ENCODE measurements at regions not wholly inside any gene's neighbourhood (a gene's known extent, or its start where the extent isn't known, plus 50 kb on each side); places are given as distances from the start of the nearest gene placed in this dataset.
A peak's percentile ranks its signal among the peaks of the same experiment; 100 is the strongest.

- DNase-seq (peak in 1 of 5 donors; percentile 4), ATAC-seq (no peak)
- WGBS, 4 donors: 59 to 72% (median 64%) methylated on average over 8 of the region's 8 CpGs
- Histone ChIP-seq H3K9me3 (no peaks in the 10 kb centered on the region), H3K27me3 (peaks cover 0 to 34% (median 0%) of the 10 kb centered on the region in 9 donors), H3K36me3 (no peaks in the 10 kb centered on the region), H3K4me1 (peaks cover 0 to 6% (median 0%) of the 10 kb centered on the region in 12 donors), H3K27ac (peak overlapping the region in 1 of 12 donors; percentile 62), H3K4me3 (no peak overlapping the region)
- TF ChIP-seq CTCF (IDR thresholded peaks at IDR 0.05) (no peak), POLR2A (IDR thresholded peaks at IDR 0.05) (no peak)
- intact Hi-C loops (cut with DNase I): no loop called here
These were observed 129.1 kb downstream of the NDUFA10 start for GRCh38 chr2:239896075-239896474.

GRCh38 chr2:239895669-239896068 lies 129.5 kb downstream of the NDUFA10 start:
- H3K4me3 ChIP-seq: no peak overlapping the region
- peak in 1 of 5 donors; percentile 6 for DNase-seq
- intact Hi-C loops (cut with DNase I): no loop called here
- WGBS, 4 donors: 77 to 89% (median 81%) methylated on average over 6 of the region's 6 CpGs
- peaks cover 0 to 6% (median 0%) of the 10 kb centered on the region in 12 donors for H3K4me1 ChIP-seq
- no peaks in the 10 kb centered on the region for H3K36me3 ChIP-seq
- no peaks in the 10 kb centered on the region for H3K9me3 ChIP-seq
- ATAC-seq: no peak
- H3K27me3 ChIP-seq: peaks cover 0 to 34% (median 0%) of the 10 kb centered on the region in 9 donors
- TF ChIP-seq CTCF (IDR thresholded peaks at IDR 0.05): no peak
- TF ChIP-seq POLR2A (IDR thresholded peaks at IDR 0.05): no peak
- peak overlapping the region in 1 of 12 donors; percentile 62 for H3K27ac ChIP-seq

GRCh38 chr2:239895116-239895515 lies 130.0 kb downstream of the NDUFA10 start:
- TF ChIP-seq POLR2A (IDR thresholded peaks at IDR 0.05) (no peak), CTCF (IDR thresholded peaks at IDR 0.05) (no peak)
- DNase-seq: peak in 1 of 5 donors; percentile 11
- Histone ChIP-seq H3K36me3 (no peaks in the 10 kb centered on the region), H3K9me3 (no peaks in the 10 kb centered on the region), H3K27me3 (peaks cover 0 to 34% (median 0%) of the 10 kb centered on the region in 9 donors), H3K4me1 (peaks cover 0 to 6% (median 0%) of the 10 kb centered on the region in 12 donors), H3K4me3 (no peak overlapping the region), H3K27ac (peak overlapping the region in 1 of 12 donors; percentile 59)
- 79 to 85% (median 81%) methylated on average over 3 of the region's 3 CpGs for WGBS, 4 donors
- ATAC-seq: no peak
- intact Hi-C loops (cut with DNase I): no loop called here

GRCh38 chr2:239894276-239894675 lies 130.9 kb downstream of the NDUFA10 start:
- H3K4me1 ChIP-seq: peaks cover 0 to 8% (median 0%) of the 10 kb centered on the region in 12 donors
- no peaks in the 10 kb centered on the region for H3K9me3 ChIP-seq
- peaks cover 0 to 34% (median 0%) of the 10 kb centered on the region in 9 donors for H3K27me3 ChIP-seq
- no peak for TF ChIP-seq POLR2A (IDR thresholded peaks at IDR 0.05)
- WGBS, 4 donors: 72 to 83% (median 74%) methylated on average over 5 of the region's 5 CpGs
- no peak overlapping the region for H3K4me3 ChIP-seq
- ATAC-seq (no peak), DNase-seq (peak in 1 of 5 donors; percentile 2)
- H3K27ac ChIP-seq: no peak overlapping the region
- intact Hi-C loops (cut with DNase I): no loop called here
- no peaks in the 10 kb centered on the region for H3K36me3 ChIP-seq

GRCh38 chr2:239893236-239893515 lies 132.0 kb downstream of the NDUFA10 start:
- Histone ChIP-seq H3K27me3 (peaks cover 0 to 29% (median 0%) of the 10 kb centered on the region in 9 donors), H3K4me1 (peaks cover 0 to 10% (median 0%) of the 10 kb centered on the region in 12 donors), H3K36me3 (no peaks in the 10 kb centered on the region), H3K27ac (no peak overlapping the region), H3K4me3 (no peak overlapping the region), H3K9me3 (no peaks in the 10 kb centered on the region)
- DNase-seq (peak in 1 of 5 donors; percentile 10), ATAC-seq (no peak)
- intact Hi-C loops (cut with DNase I): no loop called here
- 62 to 65% (median 63%) methylated on average over 4 of the region's 4 CpGs for WGBS, 4 donors
- TF ChIP-seq CTCF (IDR thresholded peaks at IDR 0.05) (no peak), POLR2A (IDR thresholded peaks at IDR 0.05) (no peak)
